ENCODE measurements at regions not wholly inside any gene's neighbourhood (a gene's known extent, or its start where the extent isn't known, plus 50 kb on each side); places are given as distances from the start of the nearest gene placed in this dataset.

- H3K27ac ChIP-seq (ENCODE audit: low read depth, low read length, poor library complexity, severe bottlenecking) = no peak overlapping the region
- no peak for TF ChIP-seq EZH2 (IDR thresholded peaks at IDR 0.05; ENCODE audit: borderline replicate concordance, low read depth, low read length, poor library complexity, severe bottlenecking)
- TF ChIP-seq CTCF (conservative IDR thresholded peaks at IDR 0.05; ENCODE audit: low read depth, low read length) = no peak
- H3K4me1 ChIP-seq (ENCODE audit: insufficient read depth, low read length, poor library complexity, severe bottlenecking) = no peaks in the 10 kb centered on the region
- no peaks in the 10 kb centered on the region for H3K36me3 ChIP-seq (ENCODE audit: insufficient read depth, low read length, poor library complexity, severe bottlenecking)
- no peak for DNase-seq (ENCODE audit: low spot score)
- ChIA-PET CTCF (no interaction called here), POLR2A (ENCODE audit: low non-redundant PET) (no interaction called here)
- no TSS peak for BruUV-seq (replicated peaks)
- peaks cover 46% of the 10 kb centered on the region for H3K27me3 ChIP-seq (replicated peaks; ENCODE audit: insufficient read depth, low read depth, low read length, poor library complexity)
- H3K4me3 ChIP-seq (ENCODE audit: low read depth, low read length, poor library complexity, severe bottlenecking) = no peak overlapping the region
- intact Hi-C loops (cut with micrococcal nuclease; ENCODE audit: unreplicated experiment) = no loop called here
- peaks cover 4% of the 10 kb centered on the region for H3K9me3 ChIP-seq (ENCODE audit: low read depth, low read length, poor library complexity, severe bottlenecking)
Measured at GRCh38 chr13:111948281-111948680, 118.7 kb upstream of the SOX1 start.

GRCh38 chr13:111948811-111949210 is 118.1 kb upstream of the SOX1 start:
- TF ChIP-seq CTCF (conservative IDR thresholded peaks at IDR 0.05; ENCODE audit: low read depth, low read length) (no peak), EZH2 (IDR thresholded peaks at IDR 0.05; ENCODE audit: borderline replicate concordance, low read depth, low read length, poor library complexity, severe bottlenecking) (no peak)
- BruUV-seq (replicated peaks) = no TSS peak
- no peak for DNase-seq (ENCODE audit: low spot score)
- Histone ChIP-seq H3K4me3 (ENCODE audit: low read depth, low read length, poor library complexity, severe bottlenecking) (no peak overlapping the region), H3K9me3 (ENCODE audit: low read depth, low read length, poor library complexity, severe bottlenecking) (peaks cover 4% of the 10 kb centered on the region), H3K36me3 (ENCODE audit: insufficient read depth, low read length, poor library complexity, severe bottlenecking) (no peaks in the 10 kb centered on the region), H3K4me1 (ENCODE audit: insufficient read depth, low read length, poor library complexity, severe bottlenecking) (no peaks in the 10 kb centered on the region), H3K27me3 (replicated peaks; ENCODE audit: insufficient read depth, low read depth, low read length, poor library complexity) (peaks cover 46% of the 10 kb centered on the region), H3K27ac (ENCODE audit: low read depth, low read length, poor library complexity, severe bottlenecking) (no peak overlapping the region)
- POLR2A ChIA-PET (ENCODE audit: low non-redundant PET) = no interaction called here
- intact Hi-C loops (cut with micrococcal nuclease; ENCODE audit: unreplicated experiment) = no loop called here
- CTCF ChIA-PET = no interaction called here

GRCh38 chr13:111949311-111949710 is 117.6 kb upstream of the SOX1 start:
- H3K4me1 ChIP-seq (ENCODE audit: insufficient read depth, low read length, poor library complexity, severe bottlenecking) = no peaks in the 10 kb centered on the region
- no TSS peak for BruUV-seq (replicated peaks)
- intact Hi-C loops (cut with micrococcal nuclease; ENCODE audit: unreplicated experiment) = no loop called here
- H3K9me3 ChIP-seq (ENCODE audit: low read depth, low read length, poor library complexity, severe bottlenecking) = peaks cover 4% of the 10 kb centered on the region
- ChIA-PET POLR2A (ENCODE audit: low non-redundant PET) (no interaction called here), CTCF (no interaction called here)
- peaks cover 46% of the 10 kb centered on the region for H3K27me3 ChIP-seq (replicated peaks; ENCODE audit: insufficient read depth, low read depth, low read length, poor library complexity)
- no peak for DNase-seq (ENCODE audit: low spot score)
- H3K36me3 ChIP-seq (ENCODE audit: insufficient read depth, low read length, poor library complexity, severe bottlenecking) = no peaks in the 10 kb centered on the region
- H3K4me3 ChIP-seq (ENCODE audit: low read depth, low read length, poor library complexity, severe bottlenecking) = no peak overlapping the region
- H3K27ac ChIP-seq (ENCODE audit: low read depth, low read length, poor library complexity, severe bottlenecking) = no peak overlapping the region
- TF ChIP-seq CTCF (conservative IDR thresholded peaks at IDR 0.05; ENCODE audit: low read depth, low read length) = no peak
- TF ChIP-seq EZH2 (IDR thresholded peaks at IDR 0.05; ENCODE audit: borderline replicate concordance, low read depth, low read length, poor library complexity, severe bottlenecking) = no peak

All from A673 (cell line).